Esophagus muscularis mucosa (tissue), 4 donors: ENCODE measurements at regions not wholly inside any gene's neighbourhood (a gene's known extent, or its start where the extent isn't known, plus 50 kb on each side); places are given as distances from the start of the nearest gene placed in this dataset.

Experiments
- CTCF ChIP-seq, 3 experiments: fragments of 200-600 bp in 2 of 3; fragments of 450-650 bp in 1 of 3; sonication (generic) in 2 of 3; IDR thresholded peaks; one replicate each; pipeline ENCODE4 v1.5.1; 2017 to 2019; ENCODE audit warnings: antibody characterized with exemption in 3 of 3, mild to moderate bottlenecking in 2 of 3, moderate library complexity in 1 of 3
- EP300 ChIP-seq: sonication (generic); formaldehyde crosslinking; IDR thresholded peaks from one replicate; pipeline ENCODE4 v1.6.1; 2017; ENCODE audit warnings: antibody characterized with exemption
- POLR2A ChIP-seq: fragments of 450-650 bp; IDR thresholded peaks from one replicate; pipeline ENCODE4 v1.6.1; 2017; ENCODE audit warnings: antibody characterized with exemption, moderate library complexity, mild to moderate bottlenecking, low read depth

DNA sequence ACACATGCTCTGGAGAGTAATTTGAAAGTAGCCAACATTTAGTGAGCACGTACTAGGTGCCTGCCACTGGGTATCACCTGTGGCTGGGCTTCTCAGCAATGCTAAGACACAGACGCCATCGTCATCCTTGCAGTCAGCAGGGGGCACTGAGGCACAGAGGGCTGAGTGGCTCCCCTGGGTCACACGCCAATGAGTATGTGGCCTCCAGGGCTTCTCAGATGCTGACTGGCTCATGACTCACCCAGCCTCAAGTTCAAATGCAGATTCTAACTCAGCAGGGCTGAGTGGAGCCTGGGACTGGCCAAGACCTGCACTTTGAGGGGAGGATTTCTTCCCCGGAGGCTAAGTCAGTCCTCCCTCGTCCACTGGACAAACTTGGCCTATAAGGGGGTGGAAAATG lies 115.1 kb upstream of the CACNA1A start:
- TF ChIP-seq CTCF (IDR thresholded peaks at IDR 0.05) (no peak), POLR2A (no peak), EP300 (no peak)
